GM23248 (cell line): ENCODE measurements at regions not wholly inside any gene's neighbourhood (a gene's known extent, or its start where the extent isn't known, plus 50 kb on each side); places are given as distances from the start of the nearest gene placed in this dataset.

Source experiments
- EZH2 ChIP-seq: fragments of 200-600 bp; sonication (generic); IDR thresholded peaks from 2 replicates; pipeline ENCODE4 v1.6.1; 2018; ENCODE audit warnings: antibody characterized with exemption, mild to moderate bottlenecking; ENCODE audit not compliant: insufficient read depth, poor library complexity, severe bottlenecking
- EZH2phosphoT487 ChIP-seq: fragments of 200-600 bp; sonication (generic); IDR thresholded peaks from 2 replicates; pipeline ENCODE4 v1.6.1; 2018; ENCODE audit warnings: antibody characterized with exemption, moderate library complexity, mild to moderate bottlenecking, low read depth; ENCODE audit not compliant: insufficient read depth

DNA sequence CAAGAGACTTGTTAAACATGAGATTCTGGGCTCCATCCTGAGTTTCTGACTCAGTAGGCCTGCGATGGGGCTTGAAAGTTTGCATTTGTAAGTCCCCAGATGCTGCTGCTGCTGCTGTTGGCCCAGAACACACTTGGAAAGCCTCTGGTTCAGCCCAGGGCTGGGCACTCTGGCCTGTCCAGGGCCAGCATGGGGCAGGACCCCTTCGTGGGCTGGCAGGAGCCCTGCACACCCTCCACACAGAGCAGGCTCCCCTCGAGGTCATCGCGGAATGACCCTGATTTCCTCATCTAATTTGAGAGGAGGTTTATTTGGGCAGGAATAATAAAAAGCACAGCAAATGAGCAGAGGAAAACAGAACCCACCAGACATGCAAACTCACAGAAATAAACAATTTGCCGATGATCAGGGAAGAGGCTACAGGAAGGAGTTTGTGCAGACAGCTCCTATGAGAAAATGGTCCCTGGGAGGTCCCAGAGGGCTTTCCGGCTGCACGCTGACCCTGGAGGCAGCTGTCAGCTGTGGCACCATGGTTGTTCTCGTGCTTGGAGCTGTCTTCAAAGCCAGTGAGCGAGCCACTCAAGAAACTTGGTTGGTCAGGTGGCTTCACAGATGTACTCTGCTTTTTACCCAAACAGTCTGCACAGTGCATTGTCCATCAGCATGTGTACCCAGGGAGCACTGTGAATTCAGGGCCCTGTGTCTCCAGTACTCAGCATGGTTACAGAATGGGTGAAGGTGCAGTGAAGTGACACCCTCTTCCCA is 119.3 kb downstream of the GLI2 start:
- TF ChIP-seq EZH2phosphoT487 (no peak), EZH2 (no peak)
